SK-N-SH treated with all-trans-retinoic acid at 6 μM for 48 hours (cell line): ENCODE measurements at regions not wholly inside any gene's neighbourhood (a gene's known extent, or its start where the extent isn't known, plus 50 kb on each side); places are given as distances from the start of the nearest gene placed in this dataset.

ENCODE experiments used
- ATAC-seq: fragments of 200-7000 bp; cut with Tn5 transposase; 3 replicates; pipeline ENCODE4 v1.9.1; 2020; ENCODE audit warnings: mild to moderate bottlenecking, moderate library complexity
- ARNTL ChIP-seq: fragments of 450-650 bp; formaldehyde crosslinking; IDR thresholded peaks from 2 replicates; pipeline ENCODE4 v1.5.0; 2020; ENCODE audit warnings: low read depth, mild to moderate bottlenecking, moderate library complexity, borderline replicate concordance
- BACH2 ChIP-seq: fragments of 250-450 bp; sonication (Bioruptor Pico); IDR thresholded peaks from 2 replicates; pipeline ENCODE4 v1.9.0; 2021; ENCODE audit warnings: mild to moderate bottlenecking, borderline replicate concordance
- CSDC2 ChIP-seq: fragments of 250-450 bp; sonication (Bioruptor Pico); IDR thresholded peaks from 2 replicates; pipeline ENCODE4 v1.5.0; 2020; ENCODE audit warnings: mild to moderate bottlenecking, moderate library complexity
- CSRNP3 ChIP-seq: fragments of 250-450 bp; sonication (Bioruptor Pico); IDR thresholded peaks from 2 replicates; pipeline ENCODE4 v1.5.1; 2021; ENCODE audit warnings: mild to moderate bottlenecking, moderate library complexity
- ESRRG ChIP-seq: fragments of 250-450 bp; sonication (Bioruptor Pico); IDR thresholded peaks from 2 replicates; pipeline ENCODE4 v1.6.1; 2021; ENCODE audit warnings: mild to moderate bottlenecking
- GLIS3 ChIP-seq: fragments of 250-450 bp; sonication (Bioruptor Pico); IDR thresholded peaks from 2 replicates; pipeline ENCODE4 v1.5.0; 2020; ENCODE audit warnings: mild to moderate bottlenecking, moderate library complexity
- ISL1 ChIP-seq: fragments of 250-450 bp; sonication (Bioruptor Pico); IDR thresholded peaks from 2 replicates; pipeline ENCODE4 v2.1.2; 2022; ENCODE audit warnings: mild to moderate bottlenecking, moderate library complexity
- OSR1 ChIP-seq: fragments of 250-450 bp; sonication (Bioruptor Pico); IDR thresholded peaks from 2 replicates; pipeline ENCODE4 v1.8.0; 2022; ENCODE audit warnings: moderate library complexity, mild to moderate bottlenecking, inconsistent platforms
- PPARA ChIP-seq: fragments of 250-450 bp; sonication (Bioruptor Pico); IDR thresholded peaks from 2 replicates; pipeline ENCODE4 v1.5.0; 2020; ENCODE audit warnings: mild to moderate bottlenecking, borderline replicate concordance
- SNAI2 ChIP-seq: fragments of 250-450 bp; sonication (Bioruptor Pico); IDR thresholded peaks from 2 replicates; pipeline ENCODE4 v1.5.0; 2020; ENCODE audit warnings: mild to moderate bottlenecking, moderate library complexity
- TCF4 ChIP-seq: fragments of 250-450 bp; sonication (Bioruptor Pico); IDR thresholded peaks from 2 replicates; pipeline ENCODE4 v1.8.0; 2021; ENCODE audit warnings: mild to moderate bottlenecking, moderate library complexity, borderline replicate concordance
- ZFP3 ChIP-seq: fragments of 250-450 bp; sonication (Bioruptor Pico); IDR thresholded peaks from 2 replicates; pipeline ENCODE4 v1.5.0; 2020; ENCODE audit warnings: mild to moderate bottlenecking, moderate library complexity
- ZFP30 ChIP-seq: fragments of 450-650 bp; formaldehyde crosslinking; IDR thresholded peaks from 2 replicates; pipeline ENCODE4 v1.5.0; 2022; ENCODE audit warnings: mild to moderate bottlenecking, moderate library complexity
- ZNF565 ChIP-seq: fragments of 450-650 bp; formaldehyde crosslinking; conservative IDR thresholded peaks from 2 replicates; pipeline ENCODE4 v1.5.0; 2020; ENCODE audit warnings: low read depth, mild to moderate bottlenecking, moderate library complexity
- ZNF70 ChIP-seq: fragments of 450-650 bp; formaldehyde crosslinking; IDR thresholded peaks from 2 replicates; pipeline ENCODE4 v1.5.0; 2020; ENCODE audit warnings: mild to moderate bottlenecking, moderate library complexity
- ZNF8 ChIP-seq: fragments of 450-650 bp; formaldehyde crosslinking; IDR thresholded peaks from 2 replicates; pipeline ENCODE4 v1.5.0; 2020; ENCODE audit warnings: mild to moderate bottlenecking, moderate library complexity
- TF ChIP-seq, protein P1 (sequence below): fragments of 250-450 bp; sonication (Bioruptor Pico); IDR thresholded peaks from 2 replicates; pipeline ENCODE4 v1.8.0; 2021; ENCODE audit warnings: low read depth, mild to moderate bottlenecking, moderate library complexity, borderline replicate concordance
- TF ChIP-seq, protein P2 (sequence below): fragments of 250-450 bp; sonication (Bioruptor Pico); IDR thresholded peaks from 2 replicates; pipeline ENCODE4 v1.5.0; 2020; ENCODE audit warnings: mild to moderate bottlenecking, moderate library complexity
- TF ChIP-seq, protein P3 (sequence below): fragments of 250-450 bp; sonication (Bioruptor Pico); IDR thresholded peaks from 2 replicates; pipeline ENCODE4 v1.8.0; 2020; ENCODE audit warnings: mild to moderate bottlenecking, moderate library complexity, borderline replicate concordance

DNA sequence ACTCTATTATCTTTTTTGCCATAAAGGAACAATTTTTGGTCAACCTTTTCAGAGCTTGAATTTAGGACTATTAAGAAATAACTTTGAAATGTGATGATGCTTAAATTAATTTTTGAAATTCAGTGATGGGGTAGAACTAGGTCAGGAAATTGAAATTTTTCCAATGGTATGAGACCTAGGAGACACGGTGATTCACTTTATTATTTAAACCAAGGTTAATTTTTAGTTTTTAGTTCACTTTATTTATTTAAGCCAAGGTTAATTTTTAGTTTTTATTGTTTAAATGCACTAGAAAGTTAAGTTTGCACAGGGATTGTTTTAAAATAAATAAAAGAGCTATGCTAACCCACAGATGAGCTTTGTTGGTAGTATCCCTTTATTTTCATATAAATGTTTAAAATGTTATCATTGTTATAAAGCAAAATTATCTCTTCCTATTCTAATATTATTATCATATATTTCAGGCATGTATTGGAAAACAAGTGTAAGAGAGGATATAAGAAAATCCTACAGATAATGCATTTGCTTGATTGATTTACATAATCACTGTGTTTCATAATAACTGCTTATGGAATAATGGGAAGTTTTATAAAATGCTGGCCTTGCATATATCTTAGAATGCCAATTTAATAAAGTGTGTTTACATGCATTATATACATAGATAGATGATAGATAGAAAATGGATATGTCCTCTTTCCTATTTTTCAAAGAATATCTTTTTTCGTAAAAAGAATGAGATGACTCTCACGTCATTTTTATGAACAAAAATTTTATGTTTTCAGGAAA is 163.6 kb downstream of the HGF start:
- TF ChIP-seq CSDC2 (CRISPR knock-in tag) (no peak), ZNF565 (CRISPR knock-in tag) (no peak), GLIS3 (CRISPR knock-in tag) (no peak), ZFP30 (CRISPR knock-in tag) (no peak), BACH2 (no peak), PPARA (CRISPR knock-in tag) (no peak), ZNF70 (CRISPR knock-in tag) (no peak), ZFP3 (CRISPR knock-in tag) (no peak), SNAI2 (CRISPR knock-in tag) (no peak), ESRRG (CRISPR knock-in tag) (no peak), TCF4 (CRISPR knock-in tag) (no peak), CSRNP3 (CRISPR knock-in tag) (no peak), ZNF8 (CRISPR knock-in tag) (no peak), ISL1 (CRISPR knock-in tag) (no peak)
- TF ChIP-seq, protein P1, sequence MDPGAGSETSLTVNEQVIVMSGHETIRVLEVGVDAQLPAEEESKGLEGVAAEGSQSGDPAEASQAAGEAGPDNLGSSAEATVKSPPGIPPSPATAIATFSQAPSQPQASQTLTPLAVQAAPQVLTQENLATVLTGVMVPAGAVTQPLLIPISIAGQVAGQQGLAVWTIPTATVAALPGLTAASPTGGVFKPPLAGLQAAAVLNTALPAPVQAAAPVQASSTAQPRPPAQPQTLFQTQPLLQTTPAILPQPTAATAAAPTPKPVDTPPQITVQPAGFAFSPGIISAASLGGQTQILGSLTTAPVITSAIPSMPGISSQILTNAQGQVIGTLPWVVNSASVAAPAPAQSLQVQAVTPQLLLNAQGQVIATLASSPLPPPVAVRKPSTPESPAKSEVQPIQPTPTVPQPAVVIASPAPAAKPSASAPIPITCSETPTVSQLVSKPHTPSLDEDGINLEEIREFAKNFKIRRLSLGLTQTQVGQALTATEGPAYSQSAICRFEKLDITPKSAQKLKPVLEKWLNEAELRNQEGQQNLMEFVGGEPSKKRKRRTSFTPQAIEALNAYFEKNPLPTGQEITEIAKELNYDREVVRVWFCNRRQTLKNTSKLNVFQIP = no peak
- TF ChIP-seq, protein P2, sequence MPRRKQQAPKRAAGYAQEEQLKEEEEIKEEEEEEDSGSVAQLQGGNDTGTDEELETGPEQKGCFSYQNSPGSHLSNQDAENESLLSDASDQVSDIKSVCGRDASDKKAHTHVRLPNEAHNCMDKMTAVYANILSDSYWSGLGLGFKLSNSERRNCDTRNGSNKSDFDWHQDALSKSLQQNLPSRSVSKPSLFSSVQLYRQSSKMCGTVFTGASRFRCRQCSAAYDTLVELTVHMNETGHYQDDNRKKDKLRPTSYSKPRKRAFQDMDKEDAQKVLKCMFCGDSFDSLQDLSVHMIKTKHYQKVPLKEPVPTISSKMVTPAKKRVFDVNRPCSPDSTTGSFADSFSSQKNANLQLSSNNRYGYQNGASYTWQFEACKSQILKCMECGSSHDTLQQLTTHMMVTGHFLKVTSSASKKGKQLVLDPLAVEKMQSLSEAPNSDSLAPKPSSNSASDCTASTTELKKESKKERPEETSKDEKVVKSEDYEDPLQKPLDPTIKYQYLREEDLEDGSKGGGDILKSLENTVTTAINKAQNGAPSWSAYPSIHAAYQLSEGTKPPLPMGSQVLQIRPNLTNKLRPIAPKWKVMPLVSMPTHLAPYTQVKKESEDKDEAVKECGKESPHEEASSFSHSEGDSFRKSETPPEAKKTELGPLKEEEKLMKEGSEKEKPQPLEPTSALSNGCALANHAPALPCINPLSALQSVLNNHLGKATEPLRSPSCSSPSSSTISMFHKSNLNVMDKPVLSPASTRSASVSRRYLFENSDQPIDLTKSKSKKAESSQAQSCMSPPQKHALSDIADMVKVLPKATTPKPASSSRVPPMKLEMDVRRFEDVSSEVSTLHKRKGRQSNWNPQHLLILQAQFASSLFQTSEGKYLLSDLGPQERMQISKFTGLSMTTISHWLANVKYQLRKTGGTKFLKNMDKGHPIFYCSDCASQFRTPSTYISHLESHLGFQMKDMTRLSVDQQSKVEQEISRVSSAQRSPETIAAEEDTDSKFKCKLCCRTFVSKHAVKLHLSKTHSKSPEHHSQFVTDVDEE = no peak
- TF ChIP-seq, protein P3, sequence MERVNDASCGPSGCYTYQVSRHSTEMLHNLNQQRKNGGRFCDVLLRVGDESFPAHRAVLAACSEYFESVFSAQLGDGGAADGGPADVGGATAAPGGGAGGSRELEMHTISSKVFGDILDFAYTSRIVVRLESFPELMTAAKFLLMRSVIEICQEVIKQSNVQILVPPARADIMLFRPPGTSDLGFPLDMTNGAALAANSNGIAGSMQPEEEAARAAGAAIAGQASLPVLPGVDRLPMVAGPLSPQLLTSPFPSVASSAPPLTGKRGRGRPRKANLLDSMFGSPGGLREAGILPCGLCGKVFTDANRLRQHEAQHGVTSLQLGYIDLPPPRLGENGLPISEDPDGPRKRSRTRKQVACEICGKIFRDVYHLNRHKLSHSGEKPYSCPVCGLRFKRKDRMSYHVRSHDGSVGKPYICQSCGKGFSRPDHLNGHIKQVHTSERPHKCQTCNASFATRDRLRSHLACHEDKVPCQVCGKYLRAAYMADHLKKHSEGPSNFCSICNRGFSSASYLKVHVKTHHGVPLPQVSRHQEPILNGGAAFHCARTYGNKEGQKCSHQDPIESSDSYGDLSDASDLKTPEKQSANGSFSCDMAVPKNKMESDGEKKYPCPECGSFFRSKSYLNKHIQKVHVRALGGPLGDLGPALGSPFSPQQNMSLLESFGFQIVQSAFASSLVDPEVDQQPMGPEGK (CRISPR knock-in tag) = no peak
- TF ChIP-seq, all 23 proteins: peak for 0
- no peak for ATAC-seq

DNA sequence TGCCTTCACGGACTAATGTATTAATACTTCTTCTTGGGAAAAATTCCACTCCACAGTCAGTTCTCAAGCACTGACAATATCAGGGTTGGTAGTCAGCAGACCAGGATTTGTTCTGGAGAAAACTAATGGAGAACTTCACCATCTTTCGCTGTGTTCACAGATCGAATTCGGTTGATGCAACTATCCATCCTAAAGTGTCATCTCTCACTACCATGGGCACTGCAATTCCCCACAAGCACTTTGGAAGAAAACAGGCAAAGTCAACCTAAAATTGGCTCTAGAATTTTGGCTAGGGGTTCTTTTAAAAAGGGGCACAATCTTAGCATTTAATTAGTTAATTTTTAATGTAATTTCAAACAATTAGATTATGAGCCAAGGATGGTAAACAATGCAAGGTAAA is 164.4 kb downstream of the HGF start:
- TF ChIP-seq ESRRG (CRISPR knock-in tag) (no peak), ZNF70 (CRISPR knock-in tag) (no peak), PPARA (CRISPR knock-in tag) (no peak), ZNF8 (CRISPR knock-in tag) (no peak), GLIS3 (CRISPR knock-in tag) (no peak), ARNTL (CRISPR knock-in tag) (no peak)
- TF ChIP-seq, protein P3 (CRISPR knock-in tag) = no peak
- no peak for ATAC-seq

- TF ChIP-seq ARNTL (CRISPR knock-in tag) (no peak), OSR1 (no peak), ZFP3 (CRISPR knock-in tag) (no peak), BACH2 (no peak), ZNF70 (CRISPR knock-in tag) (no peak), ZNF8 (CRISPR knock-in tag) (no peak), ISL1 (CRISPR knock-in tag) (no peak)
- TF ChIP-seq, all 23 proteins: peak for 0
- no peak for ATAC-seq
Observed at GRCh38 chr7:81604808-81605174, 165.1 kb downstream of the HGF start.
